Activated T-cell treated with anti-CD3 and anti-CD28 coated beads, Interleukin-2, amount 50 U/mL, for 24 hours (primary cell): ENCODE measurements at regions not wholly inside any gene's neighbourhood (a gene's known extent, or its start where the extent isn't known, plus 50 kb on each side); places are given as distances from the start of the nearest gene placed in this dataset.
"Not testable (repeated sequence)": the region's sequence is repeated elsewhere in the genome, so short reads cannot be mapped to it uniquely, and the experiment has no call there.

Experiments
- DNase-seq: peaks from one replicate; pipeline ENCODE4 v3.0.0-alpha.2; 2020
- H3K27ac Mint-ChIP-seq: 2 replicates; pipeline ENCODE4 v1.8.0; 2020; ENCODE audit warnings: mild to moderate bottlenecking, mixed read lengths
- H3K27me3 Mint-ChIP-seq: 2 replicates; pipeline ENCODE4 v1.8.0; 2020; ENCODE audit warnings: mixed read lengths
- H3K36me3 Mint-ChIP-seq: 2 replicates; pipeline ENCODE4 v1.8.0; 2020; ENCODE audit warnings: low read depth, mixed read lengths
- H3K4me1 Mint-ChIP-seq: 2 replicates; pipeline ENCODE4 v1.8.0; 2020; ENCODE audit warnings: low read depth, mixed read lengths
- H3K4me3 Mint-ChIP-seq: 2 replicates; pipeline ENCODE4 v1.8.0; 2020; ENCODE audit warnings: mild to moderate bottlenecking, moderate library complexity, mixed read lengths
- H3K9me3 Mint-ChIP-seq: 2 replicates; pipeline ENCODE4 v1.8.0; 2020; ENCODE audit warnings: mixed read lengths

GRCh38 chr3:106059953-106060517 is 191.2 kb upstream of the CBLB start:
- Mint-ChIP-seq H3K27me3 (no peaks in the 10 kb centered on the region), H3K4me1 (peaks cover 17% of the 10 kb centered on the region), H3K27ac (no peak overlapping the region), H3K9me3 (peaks cover 15% of the 10 kb centered on the region), H3K4me3 (no peak overlapping the region), H3K36me3 (peaks cover 1% of the 10 kb centered on the region)
- no peak for DNase-seq

DNA sequence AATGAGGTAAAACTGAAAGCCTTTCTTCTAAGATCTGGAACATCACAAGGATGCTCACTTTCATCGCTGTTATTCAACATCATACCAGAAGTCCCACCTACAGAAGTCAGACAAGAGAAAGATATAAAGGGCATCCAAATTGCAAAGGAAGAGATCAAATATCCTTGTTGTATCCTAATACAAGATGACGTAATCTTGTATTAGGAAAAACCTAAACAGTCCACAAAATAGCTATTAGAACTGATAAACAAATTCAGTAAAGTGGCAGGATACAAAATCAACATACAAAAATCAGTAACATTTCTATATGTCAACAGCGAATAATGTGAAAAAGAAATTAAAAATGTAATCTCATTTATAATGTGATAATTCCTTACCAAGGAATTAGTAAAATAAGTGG is 195.1 kb upstream of the CBLB start:
- Mint-ChIP-seq H3K27ac (no peak overlapping the region), H3K27me3 (no peaks in the 10 kb centered on the region), H3K36me3 (peaks cover 1% of the 10 kb centered on the region), H3K9me3 (peaks cover 15% of the 10 kb centered on the region), H3K4me1 (peaks cover 21% of the 10 kb centered on the region), H3K4me3 (no peak overlapping the region)
- no peak for DNase-seq

DNA sequence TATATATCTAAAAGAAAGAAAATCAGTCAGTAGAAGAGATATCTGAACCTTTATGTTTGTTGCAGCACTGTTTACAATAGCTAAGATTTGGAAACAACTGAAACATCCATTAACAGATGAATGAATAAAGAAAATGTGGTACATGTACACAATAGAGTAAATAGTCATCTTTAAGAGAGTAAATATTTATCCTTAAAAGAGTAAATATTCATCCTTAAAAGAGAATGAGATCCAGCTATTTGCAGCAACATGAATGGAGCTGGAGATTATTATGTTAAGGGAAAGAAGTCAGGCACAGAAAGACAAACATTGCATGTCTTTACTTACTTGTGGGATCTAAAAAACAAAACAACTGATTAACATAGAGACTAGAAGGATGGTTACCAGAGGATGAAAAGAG is 197.0 kb upstream of the CBLB start:
- Mint-ChIP-seq H3K36me3 (peaks cover 1% of the 10 kb centered on the region), H3K4me1 (peaks cover 19% of the 10 kb centered on the region), H3K27me3 (no peaks in the 10 kb centered on the region), H3K9me3 (peaks cover 16% of the 10 kb centered on the region), H3K4me3 (no peak overlapping the region), H3K27ac (no peak overlapping the region)
- no peak for DNase-seq

- Mint-ChIP-seq H3K9me3 (peaks cover 16% of the 10 kb centered on the region), H3K27me3 (no peaks in the 10 kb centered on the region), H3K27ac (no peak overlapping the region), H3K4me3 (no peak overlapping the region), H3K4me1 (peaks cover 20% of the 10 kb centered on the region), H3K36me3 (peaks cover 1% of the 10 kb centered on the region)
- no peak for DNase-seq
Measured at GRCh38 chr3:106067711-106068110, 198.9 kb upstream of the CBLB start.

- Mint-ChIP-seq H3K4me1 (peaks cover 20% of the 10 kb centered on the region), H3K27ac (peak overlapping the region; percentile 83), H3K36me3 (peaks cover 1% of the 10 kb centered on the region), H3K9me3 (peaks cover 14% of the 10 kb centered on the region), H3K4me3 (no peak overlapping the region), H3K27me3 (no peaks in the 10 kb centered on the region)
- DNase-seq, result no peak
Measured at GRCh38 chr3:106068381-106068780, 199.6 kb upstream of the CBLB start.

DNA sequence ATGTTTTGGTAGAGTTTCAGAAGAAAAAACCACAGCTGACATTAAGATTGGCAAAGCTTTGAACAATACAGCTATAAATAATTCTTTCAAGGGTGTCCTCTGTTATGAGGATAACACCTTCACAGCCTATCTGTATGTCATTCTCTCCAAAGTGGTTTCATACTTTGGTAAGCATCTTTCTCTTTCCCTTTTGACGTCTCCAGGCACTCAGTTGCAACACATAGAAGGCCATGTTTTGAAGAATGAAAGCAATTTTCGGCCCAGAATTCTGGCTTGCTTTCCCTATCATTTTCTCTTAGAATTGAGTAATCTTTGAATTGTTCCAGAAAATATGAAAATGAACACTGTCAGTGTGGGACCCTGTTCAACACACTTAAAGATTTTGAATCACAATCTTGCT is 200.0 kb upstream of the CBLB start:
- Mint-ChIP-seq H3K4me1 (peaks cover 20% of the 10 kb centered on the region), H3K4me3 (no peak overlapping the region), H3K36me3 (peaks cover 1% of the 10 kb centered on the region), H3K27ac (peak overlapping the region; percentile 83), H3K27me3 (no peaks in the 10 kb centered on the region), H3K9me3 (peaks cover 10% of the 10 kb centered on the region)
- no peak for DNase-seq

DNA sequence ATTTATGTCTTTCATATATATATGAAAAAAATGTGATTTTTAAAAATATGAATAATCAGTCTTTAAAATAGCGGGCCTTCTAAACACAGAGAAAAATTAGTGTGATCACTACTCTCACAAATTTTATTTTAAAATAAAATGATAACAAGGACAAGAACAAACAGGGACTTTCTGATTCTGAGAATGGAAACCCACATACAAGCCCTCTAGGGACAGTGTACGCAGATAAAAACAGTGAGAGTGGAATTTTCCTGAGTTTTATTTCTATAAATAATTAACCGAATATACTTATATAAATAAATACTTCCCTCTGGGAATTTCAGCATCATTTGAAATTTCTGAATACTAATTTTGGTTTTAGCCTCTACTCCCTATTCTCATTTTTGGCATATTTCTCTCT is 201.4 kb upstream of the CBLB start:
- H3K4me3 Mint-ChIP-seq, result no peak overlapping the region
- no peak for DNase-seq
- no peaks in the 10 kb centered on the region for H3K27me3 Mint-ChIP-seq
- no peak overlapping the region for H3K27ac Mint-ChIP-seq
- H3K9me3 Mint-ChIP-seq, result peaks cover 2% of the 10 kb centered on the region
- peaks cover 20% of the 10 kb centered on the region for H3K4me1 Mint-ChIP-seq
- no peaks in the 10 kb centered on the region for H3K36me3 Mint-ChIP-seq

GRCh38 chr3:106071306-106071705 is 202.5 kb upstream of the CBLB start:
- no peak for DNase-seq
- H3K27ac Mint-ChIP-seq, result no peak overlapping the region
- no peaks in the 10 kb centered on the region for H3K27me3 Mint-ChIP-seq
- no peaks in the 10 kb centered on the region for H3K36me3 Mint-ChIP-seq
- H3K4me3 Mint-ChIP-seq, result no peak overlapping the region
- H3K4me1 Mint-ChIP-seq, result peaks cover 20% of the 10 kb centered on the region
- peaks cover 2% of the 10 kb centered on the region for H3K9me3 Mint-ChIP-seq

DNA sequence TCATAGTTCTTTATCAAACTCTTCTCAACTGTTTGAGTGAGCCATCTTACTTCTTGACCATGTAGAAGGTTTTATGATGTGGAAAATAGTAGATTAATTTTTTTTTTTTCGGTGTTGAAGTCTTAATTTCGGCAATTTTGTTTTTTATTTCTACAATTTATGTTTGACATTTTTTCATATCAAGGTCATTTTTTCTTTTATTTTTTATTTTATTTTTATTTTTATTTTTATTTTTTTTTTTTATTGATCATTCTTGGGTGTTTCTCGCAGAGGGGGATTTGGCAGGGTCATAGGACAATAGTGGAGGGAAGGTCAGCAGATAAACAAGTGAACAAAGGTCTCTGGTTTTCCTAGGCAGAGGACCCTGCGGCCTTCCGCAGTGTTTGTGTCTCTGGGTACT is 203.8 kb upstream of the CBLB start:
- H3K4me1 Mint-ChIP-seq, result peaks cover 20% of the 10 kb centered on the region
- not testable (repeated sequence) for DNase-seq, H3K27ac Mint-ChIP-seq, H3K4me3 Mint-ChIP-seq, H3K9me3 Mint-ChIP-seq, H3K27me3 Mint-ChIP-seq, H3K36me3 Mint-ChIP-seq

GRCh38 chr3:106073806-106074205 is 205.0 kb upstream of the CBLB start:
- not testable (repeated sequence) for H3K9me3 Mint-ChIP-seq, H3K36me3 Mint-ChIP-seq, DNase-seq, H3K4me1 Mint-ChIP-seq, H3K27ac Mint-ChIP-seq, H3K27me3 Mint-ChIP-seq, H3K4me3 Mint-ChIP-seq

GRCh38 chr3:106075731-106076130 is 206.9 kb upstream of the CBLB start:
- H3K4me1 Mint-ChIP-seq, H3K27ac Mint-ChIP-seq, H3K36me3 Mint-ChIP-seq, DNase-seq, H3K27me3 Mint-ChIP-seq, H3K4me3 Mint-ChIP-seq, H3K9me3 Mint-ChIP-seq: not testable (repeated sequence)

GRCh38 chr3:106078635-106079034 is 209.8 kb upstream of the CBLB start:
- no peak overlapping the region for H3K4me3 Mint-ChIP-seq
- no peaks in the 10 kb centered on the region for H3K27me3 Mint-ChIP-seq
- no peak for DNase-seq
- peaks cover 8% of the 10 kb centered on the region for H3K4me1 Mint-ChIP-seq
- H3K36me3 Mint-ChIP-seq, result no peaks in the 10 kb centered on the region
- no peak overlapping the region for H3K27ac Mint-ChIP-seq
- H3K9me3 Mint-ChIP-seq, result peaks cover 4% of the 10 kb centered on the region

DNA sequence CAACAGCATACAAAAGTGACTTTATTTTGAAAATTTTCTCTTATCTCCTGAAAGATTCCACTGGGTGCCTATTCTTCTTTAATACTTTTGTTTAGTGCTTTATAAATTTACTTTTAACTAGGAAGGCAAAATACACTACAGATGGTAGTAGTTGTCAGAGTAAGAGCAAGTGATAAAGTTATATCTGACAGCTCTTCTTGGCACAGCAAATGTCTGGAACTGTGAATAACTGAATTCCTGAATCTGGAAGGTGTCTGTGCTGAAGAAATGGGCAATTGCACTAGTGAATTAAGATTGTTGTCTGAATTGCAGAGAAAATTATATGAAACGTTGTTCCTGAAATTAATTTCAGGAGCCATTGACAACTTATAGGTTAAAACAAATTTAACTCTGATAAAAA is 213.8 kb upstream of the CBLB start:
- Mint-ChIP-seq H3K27me3 (no peaks in the 10 kb centered on the region), H3K4me3 (no peak overlapping the region), H3K36me3 (no peaks in the 10 kb centered on the region), H3K4me1 (peaks cover 20% of the 10 kb centered on the region), H3K27ac (no peak overlapping the region), H3K9me3 (peaks cover 7% of the 10 kb centered on the region)
- no peak for DNase-seq

DNA sequence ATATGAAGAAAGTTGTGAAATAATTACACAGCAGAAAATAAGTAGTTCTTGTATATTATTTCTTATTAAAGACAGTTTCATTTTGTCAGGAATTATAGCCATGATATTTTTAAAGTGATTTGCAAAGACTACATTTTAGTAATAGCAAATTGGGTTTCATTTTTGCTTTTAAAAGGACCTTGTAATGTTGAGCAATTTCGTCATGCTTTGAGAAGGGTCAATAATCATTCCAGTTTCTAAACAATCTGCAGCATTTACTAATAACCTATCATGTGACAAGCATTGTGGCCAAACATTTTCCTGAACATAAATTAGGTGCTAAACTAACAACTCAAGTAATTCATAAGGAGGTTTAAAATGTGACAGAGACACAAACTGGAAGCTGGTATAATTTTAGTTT is 214.4 kb upstream of the CBLB start:
- Mint-ChIP-seq H3K36me3 (no peaks in the 10 kb centered on the region), H3K27me3 (no peaks in the 10 kb centered on the region), H3K9me3 (peaks cover 7% of the 10 kb centered on the region), H3K27ac (no peak overlapping the region), H3K4me3 (no peak overlapping the region), H3K4me1 (peaks cover 20% of the 10 kb centered on the region)
- DNase-seq, result no peak

DNA sequence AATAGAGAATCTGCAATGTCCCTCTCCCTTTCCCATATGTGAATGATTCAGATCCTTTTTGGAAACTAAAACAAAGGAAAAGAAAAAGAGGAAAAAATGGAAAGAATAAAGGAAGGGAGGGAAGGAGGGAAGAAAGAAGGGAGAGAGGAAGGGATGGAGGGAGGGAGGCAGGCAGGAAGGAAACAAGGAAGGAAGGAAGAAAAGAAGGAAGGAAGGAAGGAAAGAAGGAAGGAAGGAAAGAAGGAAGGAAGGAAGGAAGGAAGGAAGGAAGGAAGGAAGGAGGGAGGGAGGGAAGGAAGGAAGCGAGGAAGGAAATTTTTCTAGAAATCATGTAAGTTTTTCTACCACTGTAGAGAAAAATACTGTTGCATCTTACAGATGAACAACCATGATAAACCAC is 215.0 kb upstream of the CBLB start:
- Mint-ChIP-seq H3K27me3 (no peaks in the 10 kb centered on the region), H3K27ac (no peak overlapping the region), H3K4me1 (peaks cover 20% of the 10 kb centered on the region), H3K4me3 (no peak overlapping the region), H3K9me3 (peaks cover 7% of the 10 kb centered on the region), H3K36me3 (no peaks in the 10 kb centered on the region)
- no peak for DNase-seq

- no peak overlapping the region for H3K27ac Mint-ChIP-seq
- no peaks in the 10 kb centered on the region for H3K27me3 Mint-ChIP-seq
- no peak for DNase-seq
- no peak overlapping the region for H3K4me3 Mint-ChIP-seq
- peaks cover 2% of the 10 kb centered on the region for H3K9me3 Mint-ChIP-seq
- no peaks in the 10 kb centered on the region for H3K36me3 Mint-ChIP-seq
- H3K4me1 Mint-ChIP-seq, result peaks cover 20% of the 10 kb centered on the region
Measured at GRCh38 chr3:106086038-106086437, 217.2 kb upstream of the CBLB start.
